Stimulated activated CD4-positive, alpha-beta T cell treated with anti-CD3 and anti-CD28 coated beads, Interleukin-12 subunit alpha, Interleukin-12 subunit beta, amount 100 ng/mL, for 4 hours (primary cell): ENCODE measurements at regions not wholly inside any gene's neighbourhood (a gene's known extent, or its start where the extent isn't known, plus 50 kb on each side); places are given as distances from the start of the nearest gene placed in this dataset.
A peak's percentile ranks its signal among the peaks of the same experiment; 100 is the strongest.
"Not testable (repeated sequence)": the region's sequence is repeated elsewhere in the genome, so short reads cannot be mapped to it uniquely, and the experiment has no call there.

ENCODE experiments used
- DNase-seq: peaks from one replicate; pipeline ENCODE4 v3.0.0-alpha.2; 2020

DNA sequence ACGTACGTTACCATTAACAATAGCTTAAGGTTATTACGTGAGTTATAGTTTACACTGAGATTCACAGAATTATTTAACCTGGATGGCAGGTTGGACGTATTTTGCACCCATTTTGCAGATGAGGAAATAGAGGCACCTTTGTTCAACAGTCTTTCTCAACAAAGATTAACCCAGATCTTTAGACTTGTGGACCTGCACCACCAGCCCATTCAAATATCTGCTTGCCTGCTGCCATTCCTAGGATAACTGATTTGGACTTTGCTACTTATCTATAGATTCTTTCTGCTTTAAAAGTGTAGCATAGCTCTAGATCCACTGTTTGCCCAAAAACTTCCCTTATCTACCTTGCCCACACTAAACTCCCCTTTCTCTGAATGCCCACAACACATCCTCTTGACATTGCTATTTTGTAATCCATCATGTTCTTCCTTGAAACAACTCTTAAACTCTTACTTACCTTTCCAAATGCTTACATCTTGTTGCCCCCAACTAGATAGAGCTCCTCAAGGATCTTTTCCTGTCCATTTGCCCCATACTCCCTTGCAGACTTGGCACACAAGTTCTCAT lies 56.4 kb upstream of the TNFAIP3 start:
- DNase-seq = no peak

DNA sequence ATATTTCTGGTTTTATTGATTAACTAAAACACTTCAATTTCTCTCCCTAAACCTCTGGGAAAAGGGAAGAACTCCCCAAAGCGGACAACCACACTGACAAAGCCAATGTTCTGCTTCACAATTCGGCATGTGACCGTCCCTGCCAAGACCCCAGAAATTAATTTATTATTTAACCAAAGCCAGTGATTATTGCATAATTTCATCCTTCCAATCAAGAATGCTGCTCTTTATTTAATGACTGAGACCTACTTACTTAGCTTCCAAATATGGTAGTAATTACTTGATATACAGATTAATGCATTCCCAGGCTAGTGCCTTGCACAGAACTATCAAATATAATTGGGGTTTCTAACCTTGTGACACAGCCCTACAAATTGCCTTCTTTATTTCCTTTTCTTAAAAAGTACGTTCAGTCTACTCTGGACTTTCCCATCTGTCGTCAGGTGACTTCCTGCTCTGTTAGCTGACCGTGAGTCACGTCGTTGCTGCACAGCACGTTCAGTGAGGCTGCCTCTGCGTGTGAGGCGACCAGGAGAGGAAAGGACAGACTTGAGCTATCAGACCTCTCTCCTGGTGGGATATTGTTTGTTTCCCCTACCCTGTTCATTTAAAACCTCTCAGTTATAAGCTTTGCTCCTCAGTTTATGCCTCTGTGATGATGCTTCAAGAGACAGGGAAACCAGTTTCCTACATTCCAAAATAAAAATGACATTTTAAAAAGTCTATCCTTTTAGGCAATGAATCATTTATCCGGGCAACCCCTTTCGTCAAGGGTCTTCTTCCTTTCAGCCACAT lies 55.7 kb upstream of the TNFAIP3 start:
- DNase-seq = peak; percentile 68

DNA sequence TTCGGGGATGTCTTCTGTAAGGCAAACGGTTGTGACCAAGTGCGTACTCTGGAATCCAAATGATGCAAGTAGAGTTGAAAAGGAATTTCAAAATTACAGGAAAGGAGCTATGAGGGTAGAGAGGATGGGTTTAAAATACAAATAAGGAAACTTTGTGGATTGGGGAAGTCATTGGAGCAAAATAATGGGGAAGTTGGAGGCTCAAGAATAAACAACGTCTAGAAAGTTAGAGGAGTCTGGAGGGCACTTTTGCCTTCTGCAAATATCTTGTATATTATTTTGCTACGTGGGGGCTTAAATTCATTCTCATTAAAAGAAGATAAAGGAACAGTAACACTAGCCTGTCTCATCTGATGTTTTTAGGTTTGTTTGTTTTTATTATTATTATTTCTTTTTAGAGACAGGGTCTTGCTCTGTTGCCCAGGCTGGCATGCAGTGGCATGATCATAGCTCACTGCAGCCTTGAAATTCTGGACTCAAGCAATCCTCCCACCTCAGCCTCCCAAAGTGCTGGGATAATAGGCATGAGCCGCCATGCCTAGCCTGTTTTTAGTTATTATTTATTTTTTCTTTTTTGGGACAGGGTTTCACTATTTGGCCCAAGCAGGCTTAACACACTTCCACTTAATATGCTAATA lies 55.0 kb upstream of the TNFAIP3 start:
- no peak for DNase-seq

DNA sequence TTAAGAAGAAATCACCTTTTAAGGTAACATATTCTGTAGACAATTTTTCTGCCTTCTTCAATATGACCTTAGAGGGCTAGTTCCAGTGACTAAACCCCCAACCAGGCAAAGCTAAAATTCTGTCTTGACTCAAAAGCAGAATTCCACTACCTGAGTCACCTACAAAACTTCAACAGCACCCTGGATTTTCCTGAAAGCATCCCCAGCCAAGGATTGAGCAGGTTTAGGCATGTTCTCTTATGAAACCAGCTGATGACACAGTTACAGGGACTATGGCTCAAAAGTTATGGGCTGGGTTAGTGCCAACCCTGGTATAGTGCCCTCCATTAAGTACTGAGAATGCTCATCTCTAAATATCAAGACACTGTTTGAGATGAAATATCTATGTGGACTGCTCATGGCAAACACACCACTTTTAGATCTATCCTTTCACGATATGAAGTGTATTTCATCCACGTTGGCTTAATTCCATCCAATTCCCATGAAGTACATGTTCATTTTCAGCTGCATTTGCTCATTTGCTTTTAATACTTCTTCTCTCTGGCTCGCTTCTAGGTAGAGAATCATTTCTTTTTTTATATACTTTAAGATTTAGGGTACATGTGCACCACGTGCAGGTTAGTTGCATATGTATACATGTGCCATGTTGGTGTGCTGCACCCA lies 53.6 kb upstream of the TNFAIP3 start:
- no peak for DNase-seq

DNA sequence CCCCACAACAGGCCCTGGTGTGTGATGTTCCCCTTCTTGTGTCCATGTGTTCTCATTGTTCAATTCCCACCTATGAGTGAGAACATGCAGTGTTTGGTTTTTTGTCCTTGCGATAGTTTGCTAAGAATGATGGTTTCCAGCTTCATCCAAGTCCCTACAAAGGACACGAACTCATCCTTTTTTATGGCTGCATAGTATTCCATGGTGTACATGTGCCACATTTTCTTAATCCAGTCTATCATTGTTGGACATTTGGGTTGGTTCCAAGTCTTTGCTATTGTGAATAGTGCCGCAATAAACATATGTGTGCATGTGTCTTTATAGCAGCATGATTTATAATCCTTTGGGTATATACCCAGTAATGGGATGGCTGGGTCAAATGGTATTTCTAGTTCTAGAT lies 53.0 kb upstream of the TNFAIP3 start:
- DNase-seq = not testable (repeated sequence)

DNA sequence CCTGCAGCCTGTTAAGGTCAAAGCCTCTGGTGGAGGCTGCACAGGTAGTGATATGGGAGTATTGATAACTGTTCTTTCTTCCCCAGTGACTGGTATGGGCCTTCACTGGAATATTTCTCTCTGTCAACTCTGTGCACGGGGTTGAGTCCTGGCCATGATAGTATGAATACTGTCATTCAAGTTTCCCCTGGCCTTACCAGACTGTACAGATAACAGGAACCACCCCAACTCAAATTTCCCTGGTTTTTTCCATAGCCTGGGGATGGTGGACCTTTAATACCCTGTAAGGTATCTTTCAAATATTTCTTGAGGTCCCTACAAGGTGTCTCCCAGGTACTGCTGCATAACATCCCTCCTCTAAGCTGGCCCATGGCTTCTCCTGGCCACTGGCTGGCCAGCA lies 51.4 kb upstream of the TNFAIP3 start:
- no peak for DNase-seq

DNA sequence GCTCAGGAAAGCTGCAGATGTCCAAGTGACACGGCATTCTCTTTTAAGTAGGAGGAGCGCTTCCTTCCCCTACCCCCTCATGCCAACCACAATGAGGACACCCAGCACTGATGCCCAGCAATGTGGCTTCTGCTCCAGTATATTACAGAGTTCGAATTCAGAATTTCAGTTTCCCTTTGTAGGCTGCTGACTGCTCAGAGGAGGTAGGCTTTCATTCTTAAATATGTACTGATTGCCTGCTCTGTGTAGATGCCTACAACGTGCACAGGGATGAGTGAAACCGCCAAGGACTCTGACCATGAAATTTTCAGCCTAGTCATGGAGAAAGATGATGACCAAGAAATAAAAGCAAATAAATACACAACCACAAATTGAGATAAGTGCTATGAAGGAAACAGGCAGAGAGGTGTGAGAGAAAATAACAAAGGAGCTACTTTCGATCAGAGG lies 50.9 kb upstream of the TNFAIP3 start:
- DNase-seq = no peak

DNA sequence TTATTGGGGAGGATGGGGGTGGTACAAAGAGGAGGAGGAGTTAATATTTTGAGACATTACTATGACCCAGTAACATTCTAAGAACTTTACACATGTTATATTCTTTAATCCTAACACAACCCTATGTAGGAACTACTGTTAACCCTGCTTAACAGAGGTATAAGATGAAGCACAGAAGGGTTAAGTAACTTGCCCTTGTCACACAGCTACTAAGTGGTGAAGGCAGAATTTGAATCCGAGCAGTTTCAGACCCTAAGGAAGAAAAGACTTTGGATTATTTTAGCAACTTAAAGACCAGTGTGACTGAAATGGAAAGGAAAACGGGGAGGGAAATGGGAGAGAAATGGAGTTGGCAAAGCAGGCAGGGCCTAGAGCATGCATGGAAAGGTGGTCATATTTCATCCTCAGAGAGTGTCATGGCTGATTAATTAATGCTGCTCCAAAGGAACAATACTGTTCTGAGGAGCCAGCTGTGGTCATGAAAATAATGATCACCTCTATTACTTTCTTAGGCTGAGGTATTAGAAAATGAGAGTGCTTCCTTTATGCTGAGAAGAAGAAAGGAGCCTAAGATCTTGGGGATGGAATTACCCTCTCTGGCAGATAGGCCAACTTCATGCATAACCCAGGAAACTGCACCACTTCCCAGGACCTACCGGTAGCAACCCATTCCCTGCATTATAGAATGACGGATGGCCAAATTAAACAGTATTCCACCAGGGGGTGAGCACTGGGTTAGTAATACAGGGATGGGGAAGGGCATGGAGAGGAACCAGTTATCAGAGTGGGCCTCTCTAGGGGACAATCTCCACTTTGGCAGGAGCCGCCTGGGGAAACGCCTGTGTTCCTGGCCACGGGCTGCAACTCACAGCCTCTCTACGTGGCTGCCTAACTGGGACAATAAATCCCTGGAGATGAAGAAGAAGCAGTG lies 50.1 kb upstream of the TNFAIP3 start:
- no peak for DNase-seq
